ENCODE measurements at regions not wholly inside any gene's neighbourhood (a gene's known extent, or its start where the extent isn't known, plus 50 kb on each side); places are given as distances from the start of the nearest gene placed in this dataset.

GRCh38 chr21:28426545-28426944 is 566.1 kb downstream of the LTN1 start:
- Histone ChIP-seq H3K36me3 (ENCODE audit: low read length) (no peaks in the 10 kb centered on the region), H4K20me1 (ENCODE audit: low read depth, low read length) (no peaks in the 10 kb centered on the region), H3F3A (ENCODE audit: insufficient read depth) (no peaks in the 10 kb centered on the region), H3K27me3 (ENCODE audit: low read length) (no peaks in the 10 kb centered on the region), H3K4me2 (ENCODE audit: low read depth, low read length, poor library complexity, severe bottlenecking) (no peak overlapping the region), H2AFZ (ENCODE audit: low read depth, low read length, severe bottlenecking) (no peak overlapping the region), H3K9me2 (replicated peaks; ENCODE audit: insufficient read depth, low read length) (no peaks in the 10 kb centered on the region), H3K27ac (ENCODE audit: low read depth, low read length) (no peak overlapping the region), H3K9me3 (ENCODE audit: insufficient read depth, low read length) (no peaks in the 10 kb centered on the region), H3K79me2 (ENCODE audit: insufficient read depth, low read length) (no peaks in the 10 kb centered on the region), H3K4me3 (ENCODE audit: insufficient read depth, low read length, poor library complexity, severe bottlenecking) (no peak overlapping the region), H3K9ac (ENCODE audit: low read length) (no peak overlapping the region)
- TF ChIP-seq CTCF (IDR thresholded peaks at IDR 0.05; ENCODE audit: insufficient read depth, low read length, poor library complexity, severe bottlenecking) (no peak), EZH2phosphoT487 (conservative IDR thresholded peaks at IDR 0.05; ENCODE audit: low read length) (no peak)

- TF ChIP-seq EZH2phosphoT487 (conservative IDR thresholded peaks at IDR 0.05; ENCODE audit: low read length): no peak
- no peak for TF ChIP-seq CTCF (IDR thresholded peaks at IDR 0.05; ENCODE audit: insufficient read depth, low read length, poor library complexity, severe bottlenecking)
- no peak overlapping the region for H3K4me2 ChIP-seq (ENCODE audit: low read depth, low read length, poor library complexity, severe bottlenecking)
- H4K20me1 ChIP-seq (ENCODE audit: low read depth, low read length): no peaks in the 10 kb centered on the region
Measured at GRCh38 chr21:28423521-28424190, 569.0 kb downstream of the LTN1 start.

GRCh38 chr21:28421716-28422524 is 570.8 kb downstream of the LTN1 start:
- Histone ChIP-seq H3K4me2 (ENCODE audit: low read depth, low read length, poor library complexity, severe bottlenecking) (no peak overlapping the region), H3K9me3 (ENCODE audit: insufficient read depth, low read length) (no peaks in the 10 kb centered on the region), H3K27me3 (ENCODE audit: low read length) (no peaks in the 10 kb centered on the region), H4K20me1 (ENCODE audit: low read depth, low read length) (no peaks in the 10 kb centered on the region), H3K27ac (ENCODE audit: low read depth, low read length) (no peak overlapping the region), H3K9me2 (replicated peaks; ENCODE audit: insufficient read depth, low read length) (no peaks in the 10 kb centered on the region), H3K4me3 (ENCODE audit: insufficient read depth, low read length, poor library complexity, severe bottlenecking) (no peak overlapping the region), H3F3A (ENCODE audit: insufficient read depth) (no peaks in the 10 kb centered on the region), H3K36me3 (ENCODE audit: low read length) (no peaks in the 10 kb centered on the region), H2AFZ (ENCODE audit: low read depth, low read length, severe bottlenecking) (no peak overlapping the region), H3K9ac (ENCODE audit: low read length) (no peak overlapping the region), H3K79me2 (ENCODE audit: insufficient read depth, low read length) (no peaks in the 10 kb centered on the region)
- TF ChIP-seq CTCF (IDR thresholded peaks at IDR 0.05; ENCODE audit: insufficient read depth, low read length, poor library complexity, severe bottlenecking): no peak
- TF ChIP-seq EZH2phosphoT487 (conservative IDR thresholded peaks at IDR 0.05; ENCODE audit: low read length): no peak

More at GRCh38 chr21:28423521-28424190, 569.0 kb downstream of the LTN1 start:
- no peaks in the 10 kb centered on the region for H3K79me2 ChIP-seq (ENCODE audit: insufficient read depth, low read length)
- no peak overlapping the region for H3K4me3 ChIP-seq (ENCODE audit: insufficient read depth, low read length, poor library complexity, severe bottlenecking)
- H3K27me3 ChIP-seq (ENCODE audit: low read length): no peaks in the 10 kb centered on the region
- H3K9me2 ChIP-seq (replicated peaks; ENCODE audit: insufficient read depth, low read length): no peaks in the 10 kb centered on the region
- no peaks in the 10 kb centered on the region for H3K9me3 ChIP-seq (ENCODE audit: insufficient read depth, low read length)
- H3K27ac ChIP-seq (ENCODE audit: low read depth, low read length): no peak overlapping the region
- H3K9ac ChIP-seq (ENCODE audit: low read length): no peak overlapping the region
- no peak overlapping the region for H2AFZ ChIP-seq (ENCODE audit: low read depth, low read length, severe bottlenecking)
- no peaks in the 10 kb centered on the region for H3F3A ChIP-seq (ENCODE audit: insufficient read depth)
- H3K36me3 ChIP-seq (ENCODE audit: low read length): no peaks in the 10 kb centered on the region
